Adrenal gland (tissue), 9 donors: ENCODE measurements at regions not wholly inside any gene's neighbourhood (a gene's known extent, or its start where the extent isn't known, plus 50 kb on each side); places are given as distances from the start of the nearest gene placed in this dataset.

Source experiments
- DNase-seq, 7 donors: peaks; one replicate each; pipeline ENCODE4 v3.0.0-alpha.2; 2019 to 2020
- H3K27ac ChIP-seq, 5 donors: fragments of 200-600 bp; sonication (generic) in 4 of 5; 1 replicate in 3 of 5; 2 replicates in 2 of 5; pipeline versions ENCODE4 v1.5.1 to v1.8.0; 2016 to 2020; ENCODE audit warnings: mild to moderate bottlenecking in 1 of 5
- H3K27me3 ChIP-seq: fragments of 200-600 bp; 2 replicates; pipeline ENCODE4 v1.8.0; 2021
- H3K36me3 ChIP-seq, 2 donors: fragments of 200-600 bp; replicated peaks in 1 of 2; 1 replicate in 1 of 2; 2 replicates in 1 of 2; pipeline versions ENCODE4 v1.5.1 to v1.8.0; 2018 to 2022
- H3K4me1 ChIP-seq, 2 donors: fragments of 200-600 bp; replicated peaks in 1 of 2; 1 replicate in 1 of 2; 2 replicates in 1 of 2; pipeline versions ENCODE4 v1.5.1 to v1.8.0; 2018 to 2021
- H3K4me3 ChIP-seq, 4 donors: fragments of 200-600 bp; sonication (generic) in 3 of 4; one replicate each; pipeline ENCODE4 v1.5.1; 2016 to 2018
- H3K9me3 ChIP-seq, 3 donors: fragments of 200-600 bp; sonication (generic) in 1 of 3; replicated peaks in 1 of 3; 1 replicate in 2 of 3; 2 replicates in 1 of 3; pipeline versions ENCODE4 v1.5.1 to v1.8.0; 2016 to 2021
- CTCF ChIP-seq, 6 experiments: fragments of 450-650 bp in 4 of 6; fragments of 200-600 bp in 2 of 6; sonication (generic) in 1 of 6; IDR thresholded peaks; 1 replicate in 5 of 6; 2 replicates in 1 of 6; pipeline versions ENCODE4 v1.5.1 to v1.8.0; 2016 to 2021; ENCODE audit warnings: antibody characterized with exemption in 6 of 6, mild to moderate bottlenecking in 2 of 6, moderate library complexity in 1 of 6
- POLR2A ChIP-seq, 2 donors: fragments of 450-650 bp; IDR thresholded peaks; one replicate each; pipeline ENCODE4 v1.6.1; 2017; ENCODE audit warnings: antibody characterized with exemption in 2 of 2, mild to moderate bottlenecking in 2 of 2, moderate library complexity in 1 of 2
- WGBS, 4 donors: extraction: QIAGEN DNeasy Blood & Tissue Kit in 2 of 4; methylation state at CpG; one replicate each; pipeline versions ENCODE4 v1.1.5 to v1.1.7; 2013 to 2017; 5-methylcytosine and 5-hydroxymethylcytosine counted together
- intact Hi-C, 2 donors: fragments of 100-400 bp; cut with DNase I; formaldehyde crosslinking; loops; one replicate each; pipeline versions ENCODE4 v1.14.1 to v1.15.0; 2022 to 2023
- donor health status: healthy with polysubstance abuse.
- donor health status: Bipolar disorder and iron deficiency.
- donor health status: DM: yes; HTN: yes; CAD: no.
- donor health status: DM: no; HTN: no; CAD: no.
- donor health status: DM: no; HTN: no; CAD: no.

- H3K27me3 ChIP-seq, result no peaks in the 10 kb centered on the region
- H3K9me3 ChIP-seq, result no peaks in the 10 kb centered on the region
- no peaks in the 10 kb centered on the region for H3K4me1 ChIP-seq
- WGBS, 4 donors, result 67 to 74% (median 72%) methylated on average over 4 of the region's 4 CpGs
- intact Hi-C loops, result no loop called here
- no peak overlapping the region for H3K27ac ChIP-seq
- no peak overlapping the region for H3K4me3 ChIP-seq
- no peaks in the 10 kb centered on the region for H3K36me3 ChIP-seq
- TF ChIP-seq CTCF (IDR thresholded peaks at IDR 0.05) (no peak), POLR2A (IDR thresholded peaks at IDR 0.05) (no peak)
- no peak for DNase-seq
Observed at GRCh38 chr5:155598552-155598951, 585.0 kb downstream of the KIF4B start.

GRCh38 chr5:155605920-155606319 lies 592.4 kb downstream of the KIF4B start:
- Histone ChIP-seq H3K27ac (no peak overlapping the region), H3K36me3 (no peaks in the 10 kb centered on the region), H3K9me3 (no peaks in the 10 kb centered on the region), H3K4me3 (no peak overlapping the region), H3K27me3 (no peaks in the 10 kb centered on the region), H3K4me1 (no peaks in the 10 kb centered on the region)
- DNase-seq, result no peak
- TF ChIP-seq CTCF (IDR thresholded peaks at IDR 0.05) (no peak), POLR2A (IDR thresholded peaks at IDR 0.05) (no peak)
- WGBS, 4 donors, result 57 to 91% (median 83%) methylated on average over 1 of the region's 1 CpG
- intact Hi-C loops, result no loop called here

GRCh38 chr5:155616779-155617392 lies 603.3 kb downstream of the KIF4B start:
- intact Hi-C loops, result no loop called here
- 44 to 57% (median 51%) methylated on average over 4 of the region's 4 CpGs for WGBS, 4 donors
- Histone ChIP-seq H3K27me3 (no peaks in the 10 kb centered on the region), H3K36me3 (no peaks in the 10 kb centered on the region), H3K9me3 (no peaks in the 10 kb centered on the region), H3K4me3 (no peak overlapping the region), H3K4me1 (no peaks in the 10 kb centered on the region), H3K27ac (no peak overlapping the region)
- DNase-seq, result peak in 5 of 7 donors; percentile 4 to 24 (median 17)
- TF ChIP-seq CTCF (IDR thresholded peaks at IDR 0.05) (peak; percentile 14 to 46 (median 38)), POLR2A (IDR thresholded peaks at IDR 0.05) (no peak)

- H3K9me3 ChIP-seq, result no peaks in the 10 kb centered on the region
- 69 to 82% (median 75%) methylated on average over 5 of the region's 5 CpGs for WGBS, 4 donors
- intact Hi-C loops, result no loop called here
- H3K27me3 ChIP-seq, result no peaks in the 10 kb centered on the region
- DNase-seq, result no peak
- no peak overlapping the region for H3K4me3 ChIP-seq
- H3K27ac ChIP-seq, result no peak overlapping the region
- TF ChIP-seq POLR2A (IDR thresholded peaks at IDR 0.05), result no peak
- no peak for TF ChIP-seq CTCF (IDR thresholded peaks at IDR 0.05)
- no peaks in the 10 kb centered on the region for H3K4me1 ChIP-seq
- H3K36me3 ChIP-seq, result no peaks in the 10 kb centered on the region
Observed at GRCh38 chr5:155619688-155620087, 606.1 kb downstream of the KIF4B start.
